Activated T-cell treated with anti-CD3 and anti-CD28 coated beads for 1 hour (primary cell): ENCODE measurements at regions not wholly inside any gene's neighbourhood (a gene's known extent, or its start where the extent isn't known, plus 50 kb on each side); places are given as distances from the start of the nearest gene placed in this dataset.

Experiments
- DNase-seq: peaks from one replicate; pipeline ENCODE4 v3.0.0-alpha.2; 2020; ENCODE audit warnings: low read depth

GRCh38 chr7:25815711-25816110 is 336.3 kb upstream of the NFE2L3 start:
- no peak for DNase-seq

DNA sequence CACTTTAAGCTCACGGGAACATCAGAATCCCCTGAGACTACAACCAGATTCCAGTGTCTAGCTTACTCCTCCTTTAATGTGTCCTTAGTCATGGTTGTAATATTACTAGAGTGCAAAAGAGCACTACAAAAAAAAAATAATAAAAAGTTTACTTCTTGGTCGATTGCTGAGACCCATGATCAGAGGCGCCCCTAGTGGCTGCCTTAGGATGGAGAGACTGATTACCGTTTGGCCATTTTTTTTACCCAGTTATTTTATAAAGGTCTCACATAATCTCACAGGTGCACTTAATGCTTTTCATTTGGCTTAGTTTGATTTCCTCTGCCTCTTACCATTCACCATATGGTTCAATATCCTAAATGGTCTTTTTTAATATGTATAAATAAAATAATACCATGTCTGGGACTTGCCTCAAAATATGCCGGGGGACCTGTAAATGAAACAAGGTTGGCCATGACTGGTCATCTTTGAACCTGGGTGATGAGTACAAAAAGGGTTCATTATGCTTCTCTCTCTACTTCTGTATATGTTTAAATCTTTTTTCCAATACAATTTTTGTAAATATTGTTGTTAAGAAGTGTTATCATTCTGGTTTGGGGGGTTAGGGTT is 331.5 kb upstream of the NFE2L3 start:
- DNase-seq = no peak

DNA sequence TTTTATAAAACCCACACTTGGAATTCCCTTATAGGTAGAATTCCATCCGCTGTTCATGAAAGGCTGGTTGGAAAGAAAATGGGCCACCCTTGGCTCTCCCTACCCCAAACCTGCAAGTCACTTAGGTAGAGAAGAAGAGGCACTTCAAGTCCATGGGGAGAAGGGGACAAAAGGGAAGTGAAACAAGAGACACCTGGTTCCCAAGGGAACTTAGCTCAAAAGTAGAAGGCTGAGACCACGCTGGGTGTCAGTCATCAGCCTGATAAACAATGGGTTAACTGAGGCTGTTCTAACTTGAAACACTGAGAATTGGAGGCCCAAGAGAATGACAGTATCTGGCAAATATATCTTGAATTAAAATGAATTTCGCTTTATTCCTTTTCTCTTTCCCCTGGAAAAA is 330.8 kb upstream of the NFE2L3 start:
- DNase-seq = no peak

- DNase-seq = no peak
Observed at GRCh38 chr7:25822823-25823222, 329.2 kb upstream of the NFE2L3 start.

- DNase-seq = no peak
Observed at GRCh38 chr7:25823571-25823970, 328.4 kb upstream of the NFE2L3 start.

DNA sequence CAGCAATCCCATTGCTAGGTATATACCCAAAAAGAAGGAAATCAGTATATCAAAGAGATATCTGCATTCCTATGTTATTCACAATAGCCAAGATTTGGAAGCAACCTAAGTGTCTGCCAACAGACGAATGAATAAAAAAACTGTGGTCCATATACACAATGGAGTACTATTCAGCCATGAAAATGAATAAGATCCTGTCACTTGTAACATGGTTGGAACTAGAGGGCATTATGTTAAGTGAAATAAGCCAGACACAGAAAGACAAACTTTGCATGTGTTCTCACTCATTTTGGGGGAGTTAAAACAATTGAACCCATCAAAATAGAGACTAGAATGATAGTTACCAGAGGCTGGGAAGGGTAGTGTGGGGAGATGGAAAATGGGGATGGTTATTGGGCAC is 323.5 kb upstream of the NFE2L3 start:
- DNase-seq = no peak

- no peak for DNase-seq
Observed at GRCh38 chr7:25829663-25830062, 322.3 kb upstream of the NFE2L3 start.

DNA sequence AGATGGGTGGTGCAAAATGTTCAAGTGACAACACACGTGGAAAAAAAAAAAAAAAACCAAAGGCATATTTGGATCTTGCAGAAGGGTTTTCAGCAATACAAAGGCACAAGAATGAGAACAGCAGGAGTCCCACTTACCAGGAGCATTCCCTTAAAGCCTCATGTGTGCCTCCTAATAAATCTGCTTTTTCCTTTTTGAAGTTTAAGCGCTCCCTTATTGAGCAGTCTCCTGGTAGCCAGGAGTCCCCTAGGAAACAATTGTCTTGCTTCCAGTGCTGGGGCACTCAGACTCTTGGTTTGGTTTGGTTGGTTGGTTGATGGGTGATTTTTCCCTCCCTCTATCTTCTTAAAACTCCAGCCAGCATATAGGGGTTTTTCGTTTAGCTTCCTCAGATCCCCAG is 321.8 kb upstream of the NFE2L3 start:
- DNase-seq = no peak

DNA sequence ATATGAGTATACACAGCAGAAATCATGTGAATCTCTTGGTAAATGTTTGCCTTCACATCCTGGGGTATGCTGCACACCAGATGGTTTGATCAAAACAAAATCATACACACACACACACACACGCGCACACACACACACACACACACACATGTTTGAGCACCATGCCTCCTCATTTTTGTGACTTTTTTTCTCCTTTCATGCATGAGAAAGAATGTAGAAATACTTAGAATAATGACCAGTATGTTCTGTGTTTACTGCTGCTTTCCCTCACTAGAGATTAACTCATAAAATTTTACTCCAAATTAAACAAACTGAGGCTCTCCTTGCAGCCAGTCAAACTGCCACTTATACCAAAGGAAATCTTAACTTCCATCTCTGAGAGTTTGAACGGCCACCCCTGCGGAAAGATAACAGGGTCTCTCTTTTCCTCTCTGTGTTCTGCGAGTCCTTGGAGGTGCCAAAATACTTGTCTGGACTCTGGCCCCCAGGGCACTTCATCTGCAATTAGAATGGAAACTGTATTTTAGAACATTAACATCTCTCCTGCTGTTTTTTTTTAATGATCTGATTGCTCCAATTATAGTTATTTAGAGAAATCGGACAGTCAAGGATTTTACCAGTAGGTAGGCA is 320.8 kb upstream of the NFE2L3 start:
- DNase-seq = no peak

- no peak for DNase-seq
Observed at GRCh38 chr7:25831831-25832411, 320.1 kb upstream of the NFE2L3 start.

DNA sequence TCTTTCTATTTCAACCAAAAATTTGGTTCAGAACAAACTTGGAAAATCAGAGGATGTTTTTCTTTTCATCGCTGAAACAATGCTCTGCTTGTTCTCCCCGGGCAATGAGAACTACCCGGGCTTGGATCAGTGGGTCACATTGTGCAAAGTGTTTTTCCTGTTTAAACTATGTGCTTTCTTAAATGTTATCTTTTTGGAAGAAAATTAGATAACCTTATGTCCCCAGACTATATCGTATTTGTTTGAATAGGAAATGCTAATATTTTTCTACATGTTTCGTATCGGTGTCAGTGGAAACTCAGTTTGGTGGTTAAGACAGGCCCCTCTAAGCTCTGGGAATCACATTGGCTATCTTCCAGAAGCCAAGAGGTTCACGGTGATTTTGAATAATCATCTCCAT is 319.5 kb upstream of the NFE2L3 start:
- DNase-seq = no peak

DNA sequence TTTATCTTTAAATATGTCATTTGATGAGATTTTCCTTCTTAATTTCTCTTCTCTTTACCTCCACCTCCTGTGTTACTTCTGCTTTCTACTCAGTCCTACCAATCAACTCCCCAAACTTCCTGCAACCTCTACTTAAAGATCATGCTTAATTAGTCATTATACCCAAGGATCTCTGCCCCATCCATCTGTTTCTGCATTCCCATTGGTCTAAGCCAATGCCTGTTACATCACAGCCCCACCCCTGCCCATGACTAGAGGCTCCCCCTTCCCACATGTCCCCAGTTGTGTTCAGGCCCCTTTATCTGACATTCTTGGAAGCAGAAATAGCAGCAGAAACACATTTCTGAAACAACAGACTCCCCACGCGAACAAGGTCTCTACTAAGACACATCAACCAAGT is 319.1 kb upstream of the NFE2L3 start:
- DNase-seq = no peak

DNA sequence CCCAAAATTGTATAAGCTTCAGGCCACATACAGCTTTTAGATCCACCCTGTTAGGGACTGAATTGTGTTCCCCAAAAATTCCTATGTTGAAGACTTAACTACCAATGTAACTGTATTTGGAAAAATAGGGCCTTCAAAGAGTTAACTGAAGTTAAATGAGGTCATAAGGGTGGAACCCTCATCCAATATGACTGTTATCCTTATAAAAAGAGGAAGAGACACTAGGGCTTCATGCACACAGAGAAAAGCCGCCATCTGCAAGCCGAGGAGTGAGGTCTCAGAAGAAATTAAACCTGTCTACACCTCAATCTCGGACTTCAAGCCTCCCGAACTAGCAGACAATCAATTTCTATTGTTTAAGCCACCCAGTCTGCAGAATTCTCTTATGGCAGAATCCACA is 317.9 kb upstream of the NFE2L3 start:
- DNase-seq = no peak

- no peak for DNase-seq
Observed at GRCh38 chr7:25835197-25835596, 316.8 kb upstream of the NFE2L3 start.

GRCh38 chr7:25839084-25839769 is 312.8 kb upstream of the NFE2L3 start:
- DNase-seq = no peak

- no peak for DNase-seq
Observed at GRCh38 chr7:25840209-25840792, 311.7 kb upstream of the NFE2L3 start.

- DNase-seq = no peak
Observed at GRCh38 chr7:25841575-25841974, 310.4 kb upstream of the NFE2L3 start.

DNA sequence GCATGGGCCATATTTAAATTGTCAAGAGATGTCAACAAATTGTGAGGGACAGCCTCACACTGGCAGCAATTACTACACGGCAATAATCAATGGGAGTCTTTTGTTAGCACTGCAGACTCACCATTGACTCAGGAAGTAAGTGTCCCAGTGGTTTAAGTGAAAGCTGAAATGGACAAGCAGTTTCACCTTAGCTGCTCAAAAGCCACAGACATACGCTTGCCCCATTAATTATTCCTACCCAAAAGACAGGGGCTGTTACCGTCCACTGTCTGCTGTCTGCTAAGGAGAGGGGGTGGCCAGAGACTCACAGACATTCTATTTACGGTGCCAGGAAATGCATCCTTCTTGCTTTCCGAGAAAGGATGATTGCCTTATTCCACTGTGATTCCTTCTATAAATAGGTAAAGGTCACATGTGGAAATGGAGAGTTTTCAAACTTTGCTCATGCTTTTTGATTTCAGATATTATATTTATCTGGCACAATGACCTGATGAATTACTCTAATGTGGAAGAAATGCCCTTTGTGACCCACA is 309.7 kb upstream of the NFE2L3 start:
- DNase-seq = no peak

DNA sequence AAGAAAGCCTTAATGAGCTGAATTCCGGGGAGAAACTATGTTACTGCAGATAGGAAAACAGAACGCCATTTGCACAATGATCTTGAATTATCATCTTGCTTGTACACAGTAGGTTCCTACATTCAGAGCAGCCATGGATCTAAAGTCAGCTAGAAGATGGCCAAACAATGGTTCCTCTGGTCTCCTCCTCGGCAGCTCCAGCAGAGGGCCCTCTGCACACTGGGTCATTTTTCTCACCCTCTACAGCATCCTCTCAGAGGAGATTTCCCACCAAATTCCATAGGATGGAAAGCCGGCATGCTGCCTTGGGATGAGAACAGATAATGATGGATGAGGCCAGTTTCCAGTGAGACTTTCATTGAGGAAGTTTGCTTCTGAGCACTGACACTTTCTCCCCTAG is 308.5 kb upstream of the NFE2L3 start:
- DNase-seq = no peak

GRCh38 chr7:25844102-25844870 is 307.7 kb upstream of the NFE2L3 start:
- DNase-seq = no peak

DNA sequence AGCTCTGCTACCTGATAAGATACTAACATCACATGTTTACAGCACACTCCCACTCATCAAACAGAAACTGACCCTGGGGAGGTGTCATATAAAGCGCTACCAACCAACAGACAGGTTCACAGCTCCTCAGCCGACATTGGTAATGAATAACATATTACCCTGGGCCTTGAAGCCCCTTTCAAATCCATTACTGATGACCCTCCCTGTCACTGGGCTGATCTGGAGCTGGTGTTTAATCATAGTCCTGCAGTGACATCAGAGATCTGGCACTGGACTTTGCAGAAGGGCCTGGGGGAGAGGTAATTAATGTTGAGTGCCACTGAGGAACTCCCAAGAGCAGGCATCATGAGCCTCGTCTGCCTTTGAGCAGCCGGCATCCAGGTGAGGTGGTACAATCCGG is 306.5 kb upstream of the NFE2L3 start:
- DNase-seq = no peak

- no peak for DNase-seq
Observed at GRCh38 chr7:25846722-25847121, 305.3 kb upstream of the NFE2L3 start.
